Tibial artery (tissue), 4 donors: ENCODE measurements at regions not wholly inside any gene's neighbourhood (a gene's known extent, or its start where the extent isn't known, plus 50 kb on each side); places are given as distances from the start of the nearest gene placed in this dataset.

Source experiments
- DNase-seq, 2 donors: peaks; one replicate each; pipeline ENCODE4 v3.0.0-alpha.2; 2019
- H3K27ac ChIP-seq, 2 donors: fragments of 200-600 bp; sonication (generic) in 1 of 2; 1 replicate in 1 of 2; 2 replicates in 1 of 2; pipeline ENCODE4 v1.5.1; 2018 to 2019; ENCODE audit warnings: mild to moderate bottlenecking in 1 of 2
- H3K27me3 ChIP-seq, 2 donors: fragments of 200-600 bp; sonication (generic) in 1 of 2; one replicate each; pipeline versions ENCODE4 v1.5.1 to v1.6.0; 2016 to 2019
- H3K36me3 ChIP-seq, 3 donors: fragments of 200-600 bp; sonication (generic) in 2 of 3; one replicate each; pipeline ENCODE4 v1.5.1; 2016 to 2019; ENCODE audit warnings: mild to moderate bottlenecking in 2 of 3
- H3K4me1 ChIP-seq, 4 donors: fragments of 200-600 bp; sonication (generic) in 2 of 4; 1 replicate in 3 of 4; 2 replicates in 1 of 4; pipeline ENCODE4 v1.5.1; 2016 to 2019
- H3K4me3 ChIP-seq, 2 donors: fragments of 200-600 bp; sonication (generic) in 1 of 2; 1 replicate in 1 of 2; 2 replicates in 1 of 2; pipeline ENCODE4 v1.5.1; 2018 to 2019; ENCODE audit warnings: mild to moderate bottlenecking in 2 of 2
- H3K9me3 ChIP-seq, 3 donors: fragments of 200-600 bp; sonication (generic) in 1 of 3; one replicate each; pipeline ENCODE4 v1.5.1; 2016 to 2019
- CTCF ChIP-seq, 2 experiments: fragments of 200-600 bp in 1 of 2; fragments of 450-650 bp in 1 of 2; IDR thresholded peaks; one replicate each; pipeline ENCODE4 v1.5.1; 2017 to 2019; ENCODE audit warnings: antibody characterized with exemption in 2 of 2, mild to moderate bottlenecking in 1 of 2, moderate library complexity in 1 of 2
- intact Hi-C: fragments of 100-400 bp; cut with DNase I; formaldehyde crosslinking; loops from one replicate; pipeline ENCODE4 v1.15.0; 2023; ENCODE audit warnings: low total_unique reads

GRCh38 chr18:23336101-23336500 is 117.0 kb upstream of the RIOK3 start:
- Histone ChIP-seq H3K4me3 (no peak overlapping the region), H3K4me1 (peaks cover 0 to 7% (median under 1%) of the 10 kb centered on the region in 4 donors), H3K27ac (no peak overlapping the region), H3K36me3 (peaks cover 0 to 1% (median 0%) of the 10 kb centered on the region in 3 donors), H3K9me3 (no peaks in the 10 kb centered on the region), H3K27me3 (no peaks in the 10 kb centered on the region)
- no peak for DNase-seq
- intact Hi-C loops: no loop called here
- no peak for TF ChIP-seq CTCF (IDR thresholded peaks at IDR 0.05)

- TF ChIP-seq CTCF (IDR thresholded peaks at IDR 0.05): no peak
- no peaks in the 10 kb centered on the region for H3K27me3 ChIP-seq
- H3K4me3 ChIP-seq: no peak overlapping the region
- H3K4me1 ChIP-seq: peaks cover 0 to 13% (median 2%) of the 10 kb centered on the region in 4 donors
- intact Hi-C loops: no loop called here
- no peaks in the 10 kb centered on the region for H3K36me3 ChIP-seq
- no peak for DNase-seq
- no peak overlapping the region for H3K27ac ChIP-seq
- no peaks in the 10 kb centered on the region for H3K9me3 ChIP-seq
Measured at GRCh38 chr18:23337599-23338444, 115.3 kb upstream of the RIOK3 start.

- Histone ChIP-seq H3K4me1 (peaks cover 0 to 13% (median 2%) of the 10 kb centered on the region in 4 donors), H3K27ac (peak overlapping the region in 1 of 2 donors; percentile 33), H3K4me3 (no peak overlapping the region), H3K36me3 (no peaks in the 10 kb centered on the region), H3K9me3 (no peaks in the 10 kb centered on the region), H3K27me3 (no peaks in the 10 kb centered on the region)
- intact Hi-C loops: no loop called here
- TF ChIP-seq CTCF (IDR thresholded peaks at IDR 0.05): no peak
- DNase-seq: peak in 1 of 2 donors; percentile 33
Measured at GRCh38 chr18:23340661-23341060, 112.4 kb upstream of the RIOK3 start.

- peaks cover 0 to 13% (median 2%) of the 10 kb centered on the region in 4 donors for H3K4me1 ChIP-seq
- intact Hi-C loops: no loop called here
- DNase-seq: no peak
- no peaks in the 10 kb centered on the region for H3K36me3 ChIP-seq
- H3K9me3 ChIP-seq: no peaks in the 10 kb centered on the region
- H3K4me3 ChIP-seq: no peak overlapping the region
- TF ChIP-seq CTCF (IDR thresholded peaks at IDR 0.05): no peak
- peak overlapping the region; percentile 33 to 40 for H3K27ac ChIP-seq
- no peaks in the 10 kb centered on the region for H3K27me3 ChIP-seq
Measured at GRCh38 chr18:23341383-23341782, 111.7 kb upstream of the RIOK3 start.

GRCh38 chr18:23341983-23342382 is 111.1 kb upstream of the RIOK3 start:
- intact Hi-C loops: no loop called here
- Histone ChIP-seq H3K27me3 (no peaks in the 10 kb centered on the region), H3K9me3 (no peaks in the 10 kb centered on the region), H3K4me1 (peaks cover 0 to 13% (median 2%) of the 10 kb centered on the region in 4 donors), H3K27ac (peak overlapping the region in 1 of 2 donors; percentile 33), H3K36me3 (no peaks in the 10 kb centered on the region), H3K4me3 (no peak overlapping the region)
- no peak for TF ChIP-seq CTCF (IDR thresholded peaks at IDR 0.05)
- no peak for DNase-seq
